ENCODE measurements at regions not wholly inside any gene's neighbourhood (a gene's known extent, or its start where the extent isn't known, plus 50 kb on each side); places are given as distances from the start of the nearest gene placed in this dataset.

- intact Hi-C loops (cut with DNase I, micrococcal nuclease): no loop called here
- DNase-seq: no peak
- TF ChIP-seq CTCF (IDR thresholded peaks at IDR 0.05): no peak
- Histone ChIP-seq H3K4me3 (no peak overlapping the region), H3K36me3 (ENCODE audit: low read depth) (no peaks in the 10 kb centered on the region), H3K9me3 (no peaks in the 10 kb centered on the region), H3K4me1 (ENCODE audit: low read depth) (no peaks in the 10 kb centered on the region)
- no peak for ATAC-seq
These were observed 87.2 kb downstream of the GPR174 start for GRCh38 chrX:79231662-79232061.
